Fibroblast of skin of right biceps (primary cell): ENCODE measurements at regions not wholly inside any gene's neighbourhood (a gene's known extent, or its start where the extent isn't known, plus 50 kb on each side); places are given as distances from the start of the nearest gene placed in this dataset.

Experiments
- DNase-seq: peaks from one replicate; pipeline ENCODE4 v3.0.0-alpha.2; 2013

DNA sequence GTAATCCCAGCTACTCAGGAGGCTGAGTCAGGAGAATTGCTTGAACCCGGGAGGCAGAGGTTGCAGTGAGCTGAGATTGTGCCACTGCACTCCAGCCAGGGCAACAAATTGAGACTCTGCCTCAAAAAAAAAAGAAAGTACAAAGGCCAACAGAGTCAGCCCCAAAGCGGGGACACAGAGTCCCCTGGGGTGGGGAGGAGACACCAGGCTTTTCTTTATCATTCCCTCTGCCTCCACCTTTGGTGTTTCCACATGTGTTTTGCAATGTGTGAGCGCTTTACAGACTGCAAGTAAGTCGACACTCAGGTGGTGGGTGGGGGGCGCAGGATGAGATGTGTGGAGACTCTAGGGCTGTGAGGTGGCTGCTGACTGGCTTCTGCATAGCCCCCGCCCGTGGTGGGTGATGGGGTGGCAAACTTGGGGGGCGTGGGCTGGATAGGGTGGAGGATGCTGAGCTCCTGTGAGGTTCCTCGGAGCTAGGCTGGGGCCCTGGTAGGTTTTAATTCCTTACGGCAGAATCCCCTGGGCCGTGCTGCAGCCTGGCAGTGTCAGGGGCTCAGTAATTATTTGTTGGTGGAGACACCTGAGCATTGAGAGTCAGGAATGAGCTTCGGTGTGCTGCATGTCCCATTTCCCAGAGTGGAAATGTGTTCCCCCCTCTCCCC lies 177.2 kb downstream of the CTTN start:
- no peak for DNase-seq

DNA sequence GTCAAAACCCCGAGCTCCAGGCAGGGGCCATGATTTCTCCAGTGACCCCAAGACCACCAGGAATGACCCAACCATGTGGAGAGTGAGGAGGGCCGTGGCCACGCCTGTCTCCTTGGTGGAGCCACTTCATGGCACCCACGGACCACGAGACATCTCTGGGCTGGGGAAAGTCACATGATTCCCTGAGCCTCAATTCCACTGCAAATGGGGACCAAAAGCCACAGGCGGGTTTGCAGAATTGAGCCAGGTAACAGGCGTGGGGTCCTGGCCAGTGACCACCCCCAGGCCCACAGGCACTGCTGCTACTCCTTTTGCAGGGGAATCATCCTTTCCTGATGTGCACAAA lies 178.9 kb downstream of the CTTN start:
- no peak for DNase-seq

- DNase-seq, result no peak
Observed at GRCh38 chr11:70577948-70578347, 179.6 kb downstream of the CTTN start.

DNA sequence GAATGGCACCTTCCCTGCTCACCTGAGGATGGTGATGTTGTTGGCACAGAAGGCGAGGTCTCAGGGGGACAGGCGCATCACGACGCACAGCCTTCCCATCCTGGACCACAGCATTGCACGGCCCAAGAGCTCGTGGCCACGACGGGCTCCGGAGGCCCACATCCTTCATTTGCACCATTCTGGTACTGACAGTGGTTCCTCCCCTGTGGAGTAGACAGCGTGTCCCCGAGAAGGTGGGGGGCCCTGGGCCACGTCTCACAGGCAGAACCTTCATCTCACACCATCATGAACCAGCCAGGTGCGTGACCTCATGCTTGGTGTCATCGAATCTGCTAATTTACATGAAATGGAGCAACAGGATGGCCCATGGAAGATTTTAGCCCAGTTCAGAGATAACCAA lies 180.0 kb downstream of the CTTN start:
- DNase-seq, result no peak

DNA sequence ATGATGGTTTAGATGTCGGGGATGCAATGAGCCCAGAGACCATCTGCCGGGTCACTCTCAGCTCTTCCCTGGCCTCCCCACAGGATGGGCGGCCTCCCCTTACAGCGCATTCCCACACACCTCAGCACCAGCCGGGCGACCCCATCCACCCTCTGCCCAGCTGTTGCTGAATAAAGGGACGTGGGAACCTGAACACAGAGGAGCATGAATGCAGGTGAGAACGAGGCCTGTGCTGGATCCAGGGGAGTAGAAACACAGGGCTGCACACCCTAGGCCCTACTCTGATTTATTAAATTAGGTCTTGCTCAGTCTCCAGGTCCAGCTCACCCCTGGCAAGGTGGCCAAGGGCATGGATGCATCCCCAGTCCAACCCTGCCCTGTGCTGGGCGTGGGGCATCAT lies 180.5 kb downstream of the CTTN start:
- DNase-seq, result no peak

DNA sequence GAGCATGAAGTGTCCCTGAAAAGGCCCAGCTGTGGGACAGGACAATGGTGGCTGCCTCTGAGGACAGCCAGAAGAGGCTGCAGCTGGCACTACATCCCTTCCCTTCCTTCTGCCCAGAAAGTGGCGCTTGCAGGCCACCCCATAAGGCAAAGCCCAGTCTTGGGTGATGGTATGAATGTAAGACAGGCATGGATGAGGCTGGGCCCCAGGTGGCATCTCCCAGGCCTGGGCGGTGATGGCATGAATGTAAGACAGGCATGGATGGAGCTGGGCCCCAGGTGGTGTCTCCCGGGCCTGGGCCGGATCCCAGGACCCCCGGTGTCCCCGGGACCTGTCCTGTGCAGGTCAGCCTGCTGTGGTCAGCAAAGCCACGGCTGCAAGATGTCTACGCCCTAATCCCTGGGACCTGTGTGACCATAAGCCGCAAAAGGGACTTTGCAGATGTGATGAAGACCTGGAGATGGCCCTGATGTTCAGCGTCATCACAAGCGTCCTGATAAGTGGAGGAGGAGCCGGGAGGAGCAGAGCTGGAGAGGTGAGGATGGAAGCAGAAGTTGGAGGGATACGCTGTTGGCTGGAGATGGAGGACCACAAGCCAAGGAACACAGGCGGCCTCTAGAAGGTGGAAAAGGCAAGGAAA lies 181.1 kb downstream of the CTTN start:
- DNase-seq, result no peak

- no peak for DNase-seq
Observed at GRCh38 chr11:70580036-70580805, 181.9 kb downstream of the CTTN start.

GRCh38 chr11:70581991-70582885 lies 183.9 kb downstream of the CTTN start:
- DNase-seq, result no peak

- no peak for DNase-seq
Observed at GRCh38 chr11:70582886-70583641, 184.7 kb downstream of the CTTN start.

DNA sequence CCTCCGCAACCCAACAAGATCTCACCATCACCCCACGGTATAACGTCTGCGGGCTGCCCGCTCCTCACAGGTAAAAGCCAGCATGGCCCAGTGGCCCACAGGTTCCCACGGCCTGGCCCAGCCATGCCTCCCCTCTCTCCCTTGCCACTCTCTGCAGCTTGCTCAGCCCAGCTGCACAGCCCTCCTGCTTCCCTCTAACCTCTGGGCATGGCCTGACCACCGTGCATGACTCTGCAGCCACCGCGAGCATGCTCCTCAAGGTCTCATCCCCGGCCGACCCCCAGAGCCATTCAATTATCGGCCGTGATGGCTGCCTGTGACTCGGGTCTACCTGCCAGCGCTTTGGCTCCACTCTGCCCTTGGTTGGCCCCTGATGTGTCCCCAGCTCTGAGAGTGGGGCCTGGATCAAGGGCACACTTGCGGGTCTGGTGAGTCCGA lies 185.5 kb downstream of the CTTN start:
- DNase-seq, result no peak

GRCh38 chr11:70584498-70585235 lies 186.3 kb downstream of the CTTN start:
- DNase-seq, result no peak

- no peak for DNase-seq
Observed at GRCh38 chr11:70585236-70585545, 186.9 kb downstream of the CTTN start.

DNA sequence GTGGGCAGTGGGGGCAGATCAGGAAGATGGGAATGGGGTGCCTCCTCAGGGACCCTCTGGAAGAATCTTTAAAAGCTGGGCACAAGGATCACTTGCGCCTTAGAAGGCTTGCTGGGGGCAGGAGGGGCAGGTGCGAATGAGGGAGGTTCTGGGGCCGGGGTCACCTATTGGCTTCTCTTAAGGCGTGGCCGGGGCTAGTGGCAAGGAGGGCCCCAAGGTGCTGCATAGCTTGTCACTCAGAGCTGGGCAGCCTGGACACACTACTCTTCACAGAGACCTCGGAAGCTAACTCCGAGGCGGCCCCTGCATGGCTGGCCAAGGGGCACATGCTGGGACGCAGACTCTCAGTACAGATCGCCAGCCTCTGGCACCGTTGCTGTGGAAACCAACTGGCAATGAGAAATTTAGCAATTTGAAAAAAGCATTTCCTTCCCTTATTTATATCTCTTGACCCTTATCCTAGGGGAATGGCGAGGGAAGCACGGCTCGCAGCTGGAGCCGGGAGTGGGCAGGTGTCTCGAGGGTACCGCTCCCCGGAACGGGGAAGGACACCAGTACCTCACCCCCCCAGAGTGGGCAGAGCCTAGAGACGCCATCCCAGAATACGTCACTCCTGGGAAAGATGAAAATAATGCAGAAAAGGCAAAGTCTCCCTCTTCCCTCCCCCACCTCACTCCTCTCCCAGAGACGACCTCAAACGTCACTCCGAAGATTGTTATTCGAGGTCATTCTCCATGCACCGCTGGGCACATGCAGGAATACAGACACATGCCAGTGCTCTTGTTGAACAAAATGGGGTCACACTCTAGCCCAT lies 188.1 kb downstream of the CTTN start:
- no peak for DNase-seq

DNA sequence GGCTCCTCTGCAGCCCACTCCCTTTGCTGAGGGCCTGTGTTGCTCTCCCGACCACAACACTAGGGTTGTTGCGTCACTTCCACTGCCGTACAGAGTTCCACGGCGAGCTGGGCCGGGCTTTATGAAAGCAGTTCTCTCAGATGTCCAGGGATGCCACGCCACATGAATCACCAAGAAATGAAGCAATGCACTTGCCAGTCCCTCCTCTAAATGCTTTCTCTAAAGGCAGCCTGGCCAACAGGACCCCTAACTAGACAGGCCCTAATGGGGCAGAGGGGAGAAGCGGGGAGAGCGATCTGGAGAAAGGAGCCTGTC lies 188.7 kb downstream of the CTTN start:
- DNase-seq, result no peak

GRCh38 chr11:70590356-70590991 lies 192.1 kb downstream of the CTTN start:
- no peak for DNase-seq

DNA sequence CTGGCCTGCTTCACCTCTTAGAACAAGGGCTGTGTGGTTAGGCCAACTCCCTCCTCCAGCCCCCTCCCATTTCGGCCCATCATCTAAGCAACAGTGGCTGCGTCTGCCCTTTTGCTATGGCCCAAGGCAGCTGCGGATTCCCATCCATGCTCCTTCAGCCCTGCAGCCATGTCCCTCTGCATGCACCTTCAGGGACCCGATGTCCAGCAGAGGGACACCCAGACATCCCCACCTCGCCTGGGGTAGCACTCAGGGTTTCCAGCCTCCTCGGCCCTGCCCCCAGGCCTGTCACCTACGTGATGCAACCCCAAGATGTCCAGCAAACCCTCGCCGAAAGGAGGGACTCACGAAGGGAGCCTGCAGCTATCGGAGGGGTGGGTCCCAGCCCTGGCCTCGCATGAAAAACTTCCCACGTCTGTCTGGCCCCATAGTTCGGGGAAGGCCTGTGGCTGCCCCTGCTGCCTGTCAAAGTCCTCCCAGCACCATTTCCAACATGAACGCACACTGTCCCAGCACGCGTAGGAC lies 194.4 kb downstream of the CTTN start:
- no peak for DNase-seq

- no peak for DNase-seq
Observed at GRCh38 chr11:70593446-70593983, 195.2 kb downstream of the CTTN start.

GRCh38 chr11:70594031-70594430 lies 195.7 kb downstream of the CTTN start:
- no peak for DNase-seq

DNA sequence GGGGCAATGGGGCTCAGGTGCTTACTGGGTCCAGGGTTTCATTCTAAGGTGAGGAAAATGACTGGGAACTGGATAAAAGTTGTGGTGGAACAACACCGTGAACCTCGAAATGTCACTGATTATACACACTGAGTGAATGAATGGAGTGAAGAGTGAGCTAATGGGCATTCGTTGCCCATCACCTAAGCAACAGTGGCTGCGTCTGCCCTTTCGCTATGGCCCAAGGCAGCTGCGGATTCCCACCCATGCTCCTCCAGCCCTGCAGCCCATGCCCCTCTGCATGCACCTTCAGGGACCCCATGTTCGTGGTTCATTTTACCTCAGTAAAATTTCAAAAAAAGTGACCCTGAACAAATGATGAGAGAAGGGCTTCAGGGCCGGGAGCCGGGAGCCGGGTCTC lies 196.3 kb downstream of the CTTN start:
- DNase-seq, result no peak

DNA sequence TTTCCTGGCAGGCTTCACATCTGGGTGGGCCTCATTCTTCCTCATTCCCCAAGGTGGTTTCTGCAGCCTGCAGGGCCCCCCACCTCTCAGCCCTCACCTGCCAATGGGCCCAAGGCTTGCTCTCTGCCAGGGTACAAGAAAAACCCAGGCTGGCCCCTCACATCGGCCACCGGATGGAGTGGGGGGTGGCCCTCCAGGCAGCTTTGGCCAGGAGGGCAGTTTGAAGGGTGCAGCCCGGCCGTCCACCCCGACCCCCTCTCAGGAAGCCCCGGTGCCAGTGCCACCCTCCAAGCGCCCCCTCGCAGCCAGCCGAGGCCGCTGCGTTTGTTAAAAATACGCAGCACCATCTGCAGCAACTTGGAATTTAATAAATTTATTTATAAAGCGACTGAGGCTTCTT lies 196.7 kb downstream of the CTTN start:
- DNase-seq, result no peak
